ENCODE measurements at regions not wholly inside any gene's neighbourhood (a gene's known extent, or its start where the extent isn't known, plus 50 kb on each side); places are given as distances from the start of the nearest gene placed in this dataset.

DNA sequence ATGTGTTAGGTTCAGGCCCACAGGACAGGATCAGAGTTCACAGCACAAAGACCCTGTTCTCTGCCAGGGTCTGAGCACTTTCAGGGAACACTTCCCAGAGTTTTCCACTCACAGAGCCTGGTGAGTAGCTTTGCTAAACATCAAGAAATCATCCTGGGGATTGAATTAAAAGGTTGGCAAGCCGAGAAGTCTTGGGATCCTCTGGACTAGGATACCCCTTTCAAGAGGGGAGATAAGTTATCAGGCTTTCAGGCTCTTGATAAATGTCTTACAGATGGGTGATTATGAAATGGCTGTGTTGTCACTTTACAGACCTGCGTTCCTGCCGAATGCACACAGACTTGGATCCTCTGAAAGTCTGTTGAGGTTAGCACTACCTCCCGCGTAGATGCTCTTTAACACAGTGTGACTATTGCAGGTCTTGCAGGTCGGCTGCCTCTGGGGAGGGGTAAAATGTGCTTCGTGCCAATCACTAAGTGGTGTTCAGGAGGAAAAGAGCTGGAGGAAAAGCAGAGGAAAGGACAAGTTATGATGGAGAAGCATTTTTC, 473.5 kb upstream of the AKR1E2 start:
- DNase-seq (ENCODE audit: extremely low read depth, low read depth), result no peak
- TF ChIP-seq, protein P1, sequence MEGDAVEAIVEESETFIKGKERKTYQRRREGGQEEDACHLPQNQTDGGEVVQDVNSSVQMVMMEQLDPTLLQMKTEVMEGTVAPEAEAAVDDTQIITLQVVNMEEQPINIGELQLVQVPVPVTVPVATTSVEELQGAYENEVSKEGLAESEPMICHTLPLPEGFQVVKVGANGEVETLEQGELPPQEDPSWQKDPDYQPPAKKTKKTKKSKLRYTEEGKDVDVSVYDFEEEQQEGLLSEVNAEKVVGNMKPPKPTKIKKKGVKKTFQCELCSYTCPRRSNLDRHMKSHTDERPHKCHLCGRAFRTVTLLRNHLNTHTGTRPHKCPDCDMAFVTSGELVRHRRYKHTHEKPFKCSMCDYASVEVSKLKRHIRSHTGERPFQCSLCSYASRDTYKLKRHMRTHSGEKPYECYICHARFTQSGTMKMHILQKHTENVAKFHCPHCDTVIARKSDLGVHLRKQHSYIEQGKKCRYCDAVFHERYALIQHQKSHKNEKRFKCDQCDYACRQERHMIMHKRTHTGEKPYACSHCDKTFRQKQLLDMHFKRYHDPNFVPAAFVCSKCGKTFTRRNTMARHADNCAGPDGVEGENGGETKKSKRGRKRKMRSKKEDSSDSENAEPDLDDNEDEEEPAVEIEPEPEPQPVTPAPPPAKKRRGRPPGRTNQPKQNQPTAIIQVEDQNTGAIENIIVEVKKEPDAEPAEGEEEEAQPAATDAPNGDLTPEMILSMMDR (IDR thresholded peaks at IDR 0.05; ENCODE audit: low read depth, low read length), result no peak

DNA sequence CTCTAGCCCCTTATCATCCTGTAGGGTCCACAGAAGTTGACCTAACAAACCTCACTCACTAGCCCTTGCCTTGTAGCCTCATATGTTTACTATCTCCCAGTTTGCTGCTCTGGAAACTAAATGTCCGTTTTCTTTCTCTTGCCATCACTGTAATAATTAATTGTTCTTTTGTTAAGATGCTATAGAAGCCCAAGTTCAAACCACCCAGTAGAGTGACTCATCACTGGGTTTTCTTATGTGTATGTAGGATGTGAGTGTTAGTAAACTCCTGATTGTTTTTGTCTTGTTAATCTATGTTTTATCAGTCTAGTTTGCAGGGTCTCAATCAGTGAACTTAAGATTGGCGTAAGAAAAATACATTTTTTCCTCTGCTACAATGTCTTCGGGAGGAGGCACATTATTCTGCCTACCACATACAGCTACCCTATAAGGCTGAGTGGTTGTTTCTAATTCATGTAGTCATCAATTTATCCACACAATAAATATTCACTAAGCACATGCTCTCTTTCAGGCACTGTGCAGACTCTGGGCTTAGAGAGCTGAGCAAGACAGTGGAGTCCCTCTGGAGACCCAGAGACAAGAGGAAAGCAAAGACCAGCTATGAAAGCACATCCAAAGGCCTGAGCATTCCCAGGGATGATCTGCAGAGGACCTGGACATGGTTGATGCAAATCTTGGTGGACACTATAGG, 474.1 kb upstream of the AKR1E2 start:
- DNase-seq (ENCODE audit: extremely low read depth, low read depth), result no peak
- TF ChIP-seq, protein P1 (IDR thresholded peaks at IDR 0.05; ENCODE audit: low read depth, low read length), result no peak

DNA sequence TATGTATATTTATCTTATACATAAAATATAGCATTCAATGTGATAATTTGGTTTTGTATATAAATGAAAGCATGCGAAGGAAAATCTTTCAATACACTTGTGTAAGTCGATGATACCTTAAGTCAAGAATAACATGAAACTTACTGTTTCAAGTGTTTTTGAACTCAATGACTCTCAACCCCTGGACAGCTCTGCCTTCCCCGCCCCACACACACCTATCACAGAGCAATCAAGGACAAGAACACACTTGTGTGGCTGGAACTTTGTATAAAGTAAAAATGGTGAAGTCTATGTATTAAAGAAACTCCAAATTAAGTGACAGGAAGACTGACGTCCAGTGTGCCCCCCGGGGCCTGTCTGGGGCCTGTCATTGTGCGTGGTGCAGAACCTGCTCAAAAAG, 478.6 kb upstream of the AKR1E2 start:
- no peak for DNase-seq (ENCODE audit: extremely low read depth, low read depth)
- TF ChIP-seq, protein P1 (IDR thresholded peaks at IDR 0.05; ENCODE audit: low read depth, low read length), result no peak

DNA sequence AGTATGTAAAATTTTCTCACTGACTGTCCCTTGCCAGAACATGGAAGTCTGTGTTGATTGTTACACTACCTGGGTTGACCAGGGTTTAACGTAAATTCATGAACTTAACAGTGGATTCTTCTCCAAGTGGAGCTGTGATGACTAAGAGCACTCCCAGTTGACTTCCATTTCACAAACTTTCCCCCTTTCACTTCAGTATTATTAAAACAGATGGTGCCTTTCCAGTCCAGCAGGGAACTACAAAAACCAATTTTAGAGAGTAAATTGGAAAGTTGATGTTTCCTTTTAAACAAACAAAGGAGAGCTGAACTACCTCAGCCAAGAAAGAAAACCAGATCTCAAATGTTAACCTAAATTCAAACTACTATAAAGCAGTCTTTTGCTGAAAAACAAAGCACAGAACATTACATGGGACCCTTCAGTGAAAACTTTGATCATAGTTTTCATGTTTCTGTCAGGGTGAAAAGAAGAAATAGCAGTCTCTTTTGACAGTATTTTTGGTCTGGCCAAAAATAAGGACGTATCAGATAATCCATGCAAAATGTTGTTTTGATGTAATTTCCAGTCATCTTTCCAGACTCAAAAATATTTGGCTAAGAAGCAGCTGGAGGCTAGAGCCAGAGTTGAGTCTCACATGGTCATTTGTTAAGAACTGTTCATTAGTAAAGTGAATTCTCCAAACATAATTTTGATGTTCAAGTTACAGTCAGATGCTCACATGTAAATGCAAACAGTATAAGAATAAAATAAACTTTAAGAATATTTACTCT, 479.9 kb upstream of the AKR1E2 start:
- DNase-seq (ENCODE audit: extremely low read depth, low read depth), result no peak
- TF ChIP-seq, protein P1 (IDR thresholded peaks at IDR 0.05; ENCODE audit: low read depth, low read length), result no peak

DNA sequence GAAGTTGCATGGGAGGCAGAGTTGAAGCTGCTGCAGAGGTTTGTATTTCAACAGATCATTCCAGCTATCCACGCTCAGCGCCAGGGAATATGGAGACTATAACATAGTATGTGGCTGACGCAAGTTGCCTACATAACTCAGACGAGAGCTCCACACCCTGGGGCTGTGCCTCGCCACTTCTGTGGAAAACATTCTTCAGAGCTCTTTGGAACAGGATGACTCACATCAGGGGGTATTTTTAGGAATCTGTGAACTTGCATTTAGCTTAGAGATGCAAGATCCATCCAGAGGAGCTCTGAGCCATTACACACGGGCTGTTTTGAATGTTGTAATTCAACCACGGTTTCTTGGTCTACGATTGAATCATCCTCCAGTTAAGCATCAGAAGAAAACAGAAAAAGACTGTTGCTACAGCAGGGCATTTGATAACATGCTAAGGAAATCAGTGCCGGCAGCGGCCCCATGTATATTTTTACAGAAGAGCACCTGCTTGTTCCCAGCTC, 481.5 kb upstream of the AKR1E2 start:
- DNase-seq (ENCODE audit: extremely low read depth, low read depth), result peak; percentile 98
- TF ChIP-seq, protein P1 (IDR thresholded peaks at IDR 0.05; ENCODE audit: low read depth, low read length), result peak; percentile 19

DNA sequence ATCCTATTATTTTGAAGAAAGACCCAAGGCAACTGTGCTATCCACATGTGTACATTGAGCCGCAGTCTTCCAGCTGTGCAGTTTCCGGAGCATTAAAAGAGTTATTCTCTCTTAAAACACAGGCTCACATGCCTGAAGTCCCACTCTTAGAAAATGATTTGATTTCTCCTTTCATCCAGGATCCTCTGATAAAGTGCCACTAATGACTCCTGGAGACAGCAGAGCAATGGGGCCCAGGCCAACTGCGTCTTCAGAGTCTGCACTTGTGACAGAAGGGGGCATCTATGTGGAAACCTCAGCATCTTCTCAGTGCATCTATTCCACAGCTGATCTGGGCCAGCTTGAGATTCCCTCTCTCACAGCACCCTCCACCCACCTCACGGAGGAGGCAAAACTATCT, 482.1 kb upstream of the AKR1E2 start:
- no peak for DNase-seq (ENCODE audit: extremely low read depth, low read depth)

More for the DNA sequence above, 482.1 kb upstream of the AKR1E2 start:
- TF ChIP-seq, protein P1 (IDR thresholded peaks at IDR 0.05; ENCODE audit: low read depth, low read length), result no peak

Data from AG09319 (cell line).